K562 (cell line): ENCODE measurements at regions not wholly inside any gene's neighbourhood (a gene's known extent, or its start where the extent isn't known, plus 50 kb on each side); places are given as distances from the start of the nearest gene placed in this dataset.

Source experiments
- ATAC-seq: fragments of 200-7000 bp; cut with Tn5 transposase; 3 replicates; pipeline ENCODE4 v1.9.1; 2020; ENCODE audit warnings: moderate library complexity
- BruUV-seq: library from RNA; stranded (reverse); fragments of 400-500 nt; replicated peaks from 2 replicates; lab custom pipeline; 2021; lab: Mats Ljungman, UMichigan
- CTCF ChIA-PET: fragments of 300-600 bp; formaldehyde crosslinking; extraction: SDS; loops from one replicate; lab custom pipeline; 2021; ENCODE audit warnings: low intra/inter-chr PET ratio; lab: Yijun Ruan, JAX
- POLR2A ChIA-PET: fragments of 300-600, 350-650 bp; sonication (Branson Sonifier 250); formaldehyde crosslinking; extraction: SDS; loops from one replicate; lab custom pipeline; 2021; ENCODE audit warnings: antibody characterized with exemption, inconsistent platforms; lab: Yijun Ruan, JAX
- DNase-seq, 4 experiments: peaks; one replicate each; pipeline versions ENCODE4 v3.0.0 to v3.0.0-alpha.2; 2011 to 2018; ENCODE audit warnings: low spot score in 3 of 4, mixed read lengths in 3 of 4; ENCODE audit errors: extremely low read depth in 1 of 4
- FAIRE-seq: peaks from 2 replicates; lab custom pipeline; 2011; peaks lifted over from hg19 to GRCh38; lab: Jason Lieb, UNC
- H2AFZ ChIP-seq: 2 replicates; pipeline ENCODE4 v1.6.0; 2011; ENCODE audit warnings: low read depth, low read length, control low read depth, inconsistent platforms
- H3K27ac ChIP-seq: fragments of 200-600 bp; 3 replicates; pipeline ENCODE4 v1.8.0; 2011; ENCODE audit warnings: low read depth, mild to moderate bottlenecking, control low read depth, inconsistent platforms, low read length, moderate library complexity, mixed read lengths; ENCODE audit errors: extremely low read depth
- H3K27me3 ChIP-seq, 2 experiments: fragments of 300-600 bp in 1 of 2; 2 replicates in 1 of 2; 3 replicates in 1 of 2; pipeline versions ENCODE4 v1.6.0 to v1.8.0; 2011; ENCODE audit warnings: inconsistent platforms in 2 of 2, low read length in 2 of 2, mild to moderate bottlenecking in 1 of 2, mixed read lengths in 1 of 2, moderate library complexity in 1 of 2; ENCODE audit not compliant: control insufficient read depth in 2 of 2, insufficient read depth in 2 of 2
- H3K36me3 ChIP-seq: fragments of 300-600 bp; 3 replicates; pipeline ENCODE4 v1.8.0; 2011; ENCODE audit warnings: mild to moderate bottlenecking, low read length, inconsistent platforms; ENCODE audit not compliant: control insufficient read depth, insufficient read depth
- H3K4me1 ChIP-seq, 2 experiments: fragments of 200-600 bp in 1 of 2; replicated peaks in 1 of 2; 2 replicates in 1 of 2; 3 replicates in 1 of 2; pipeline versions ENCODE4 v1.5.1 to v1.8.0; 2011; ENCODE audit warnings: inconsistent platforms in 2 of 2, low read length in 2 of 2, mild to moderate bottlenecking in 1 of 2, mixed read lengths in 1 of 2, moderate library complexity in 1 of 2; ENCODE audit not compliant: control insufficient read depth in 2 of 2, insufficient read depth in 2 of 2
- H3K4me2 ChIP-seq: 2 replicates; pipeline ENCODE4 v1.6.1; 2011; ENCODE audit warnings: low read length, control low read depth, inconsistent platforms, mixed read lengths; ENCODE audit not compliant: insufficient read depth
- H3K4me3 ChIP-seq: fragments of 200-600 bp; sonication (generic), shearing (Covaris generic); 2 replicates; pipeline ENCODE4 v1.5.1; 2016; ENCODE audit warnings: control low read depth, inconsistent platforms
- H3K79me2 ChIP-seq: fragments of 200-600 bp; 3 replicates; pipeline ENCODE4 v1.8.0; 2011; ENCODE audit warnings: low read length, inconsistent platforms; ENCODE audit not compliant: control insufficient read depth, insufficient read depth
- H3K9ac ChIP-seq, 2 experiments: 2 replicates each; pipeline versions ENCODE4 v1.6.0 to v1.6.1; 2011; ENCODE audit warnings: low read depth in 2 of 2, low read length in 2 of 2, control low read depth in 1 of 2, inconsistent platforms in 1 of 2, mild to moderate bottlenecking in 1 of 2, mixed read lengths in 1 of 2; ENCODE audit not compliant: insufficient read depth in 1 of 2
- H3K9me1 ChIP-seq: one replicate; pipeline ENCODE4 v1.6.0; 2011; ENCODE audit warnings: inconsistent platforms, mild to moderate bottlenecking, low read length, moderate library complexity; ENCODE audit not compliant: control insufficient read depth, insufficient read depth
- H3K9me3 ChIP-seq: replicated peaks from 2 replicates; pipeline ENCODE4 v1.5.1; 2011; ENCODE audit warnings: low read depth, low read length, inconsistent platforms; ENCODE audit not compliant: control insufficient read depth, insufficient read depth
- H4K20me1 ChIP-seq: replicated peaks from 2 replicates; pipeline ENCODE4 v1.6.1; 2011; ENCODE audit warnings: low read length, inconsistent platforms, mixed read lengths; ENCODE audit not compliant: control insufficient read depth, insufficient read depth
- FOXA3 ChIP-seq, 2 experiments: fragments of 450-650 bp in 1 of 2; sonication (generic) in 1 of 2; formaldehyde crosslinking; IDR thresholded peaks in 1 of 2; conservative IDR thresholded peaks in 1 of 2; 2 replicates each; pipeline versions ENCODE4 v1.4.0 to v1.8.0; 2020 to 2022; ENCODE audit warnings: mild to moderate bottlenecking in 2 of 2, missing genetic modification reagents in 1 of 2
- ID3 ChIP-seq, 2 experiments: fragments of 250-450 bp in 1 of 2; fragments of 450-650 bp in 1 of 2; sonication (Bioruptor Pico) in 1 of 2; IDR thresholded peaks; 2 replicates each; pipeline versions ENCODE4 v1.6.1 to v1.8.0; 2016 to 2021; ENCODE audit warnings: mild to moderate bottlenecking in 2 of 2, moderate library complexity in 2 of 2, missing compliant biosample characterization in 1 of 2, missing genetic modification characterization in 1 of 2
- NR3C1 ChIP-seq: sonication (generic); formaldehyde crosslinking; IDR thresholded peaks from 2 replicates; pipeline ENCODE4 v1.8.1; 2022; ENCODE audit warnings: missing genetic modification reagents
- POU5F1 ChIP-seq: fragments of 150-350 bp; IDR thresholded peaks from 2 replicates; pipeline ENCODE4 v1.6.1; 2014; ENCODE audit warnings: borderline replicate concordance, low read length, low read depth, mild to moderate bottlenecking; ENCODE audit not compliant: partially characterized antibody
- SMAD2 ChIP-seq: fragments of 150-350 bp; IDR thresholded peaks from 2 replicates; pipeline ENCODE4 v1.6.1; 2014; ENCODE audit warnings: low read depth, mild to moderate bottlenecking, low read length
- ZNF12 ChIP-seq: sonication (generic); formaldehyde crosslinking; IDR thresholded peaks from 2 replicates; pipeline ENCODE4 v1.4.0; 2020; ENCODE audit warnings: mild to moderate bottlenecking, missing genetic modification reagents
- WGBS: fragments of 100-300 bp; shearing (Covaris generic); methylation state at CpG from one replicate; pipeline ENCODE4 v1.1.6; 2016; ENCODE audit warnings: low coverage, mixed read lengths; ENCODE audit not compliant: insufficient coverage; ENCODE audit errors: missing lambda C conversion rate; 5-methylcytosine and 5-hydroxymethylcytosine counted together
- in situ Hi-C: fragments of 300-500 bp; cut with MboI; formaldehyde crosslinking; loops from 4 replicates; pipeline ENCODE4 v1.15.0; 2018; ENCODE audit warnings: inconsistent platforms, mixed read lengths
- intact Hi-C: fragments of 100-400 bp; cut with micrococcal nuclease; formaldehyde crosslinking; loops from 2 replicates; pipeline ENCODE4 v1.14.2; 2022
- TF ChIP-seq, protein P1 (sequence below), 2 experiments: fragments of 450-650 bp; IDR thresholded peaks; 2 replicates each; pipeline ENCODE4 v1.6.1; 2018; ENCODE audit warnings: mild to moderate bottlenecking in 2 of 2, low read depth in 1 of 2; ENCODE audit not compliant: partially characterized antibody in 2 of 2

DNA sequence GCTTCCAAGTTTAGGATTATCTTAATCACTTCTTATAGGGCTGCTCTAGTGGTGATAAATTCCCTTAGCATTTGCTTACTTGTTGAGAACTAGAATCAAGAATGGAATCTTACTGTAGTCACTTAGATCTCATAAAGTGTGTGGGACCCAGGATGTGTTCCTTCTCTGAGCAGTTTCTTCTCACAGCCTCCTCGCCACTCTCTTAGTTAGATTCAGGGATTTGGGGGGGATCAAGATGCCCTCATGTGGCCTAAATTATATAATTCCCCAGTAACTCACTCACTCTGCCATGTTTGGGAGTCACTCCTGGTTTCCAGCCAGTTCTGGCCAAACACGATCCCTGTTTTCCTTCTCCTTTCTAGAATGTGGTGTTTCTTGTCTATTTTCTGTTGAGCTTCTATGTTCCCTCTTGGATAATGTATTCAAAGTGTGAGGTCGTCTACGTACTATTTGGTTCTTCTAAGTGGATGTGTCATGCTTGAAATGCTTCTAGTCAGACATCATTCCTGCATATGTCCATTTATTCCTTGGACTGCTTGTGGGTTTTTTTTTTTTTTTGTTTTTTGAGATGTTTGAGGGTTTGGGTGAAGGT lies 414.9 kb upstream of the SYT4 start:
- Histone ChIP-seq H4K20me1 (no peaks in the 10 kb centered on the region), H3K4me2 (no peak overlapping the region), H2AFZ (no peak overlapping the region), H3K27ac (no peak overlapping the region)
- POLR2A ChIA-PET = no interaction called here
- FAIRE-seq = no peak
- BruUV-seq = no TSS peak
- TF ChIP-seq SMAD2 = no peak
- no peak for TF ChIP-seq NR3C1 (CRISPR knock-in tag)
- TF ChIP-seq ID3 (CRISPR knock-in tag; IDR thresholded peaks at IDR 0.05) = no peak
- TF ChIP-seq ID3 (tag; IDR thresholded peaks at IDR 0.05) = no peak
- TF ChIP-seq POU5F1 = no peak
- TF ChIP-seq, protein P1, sequence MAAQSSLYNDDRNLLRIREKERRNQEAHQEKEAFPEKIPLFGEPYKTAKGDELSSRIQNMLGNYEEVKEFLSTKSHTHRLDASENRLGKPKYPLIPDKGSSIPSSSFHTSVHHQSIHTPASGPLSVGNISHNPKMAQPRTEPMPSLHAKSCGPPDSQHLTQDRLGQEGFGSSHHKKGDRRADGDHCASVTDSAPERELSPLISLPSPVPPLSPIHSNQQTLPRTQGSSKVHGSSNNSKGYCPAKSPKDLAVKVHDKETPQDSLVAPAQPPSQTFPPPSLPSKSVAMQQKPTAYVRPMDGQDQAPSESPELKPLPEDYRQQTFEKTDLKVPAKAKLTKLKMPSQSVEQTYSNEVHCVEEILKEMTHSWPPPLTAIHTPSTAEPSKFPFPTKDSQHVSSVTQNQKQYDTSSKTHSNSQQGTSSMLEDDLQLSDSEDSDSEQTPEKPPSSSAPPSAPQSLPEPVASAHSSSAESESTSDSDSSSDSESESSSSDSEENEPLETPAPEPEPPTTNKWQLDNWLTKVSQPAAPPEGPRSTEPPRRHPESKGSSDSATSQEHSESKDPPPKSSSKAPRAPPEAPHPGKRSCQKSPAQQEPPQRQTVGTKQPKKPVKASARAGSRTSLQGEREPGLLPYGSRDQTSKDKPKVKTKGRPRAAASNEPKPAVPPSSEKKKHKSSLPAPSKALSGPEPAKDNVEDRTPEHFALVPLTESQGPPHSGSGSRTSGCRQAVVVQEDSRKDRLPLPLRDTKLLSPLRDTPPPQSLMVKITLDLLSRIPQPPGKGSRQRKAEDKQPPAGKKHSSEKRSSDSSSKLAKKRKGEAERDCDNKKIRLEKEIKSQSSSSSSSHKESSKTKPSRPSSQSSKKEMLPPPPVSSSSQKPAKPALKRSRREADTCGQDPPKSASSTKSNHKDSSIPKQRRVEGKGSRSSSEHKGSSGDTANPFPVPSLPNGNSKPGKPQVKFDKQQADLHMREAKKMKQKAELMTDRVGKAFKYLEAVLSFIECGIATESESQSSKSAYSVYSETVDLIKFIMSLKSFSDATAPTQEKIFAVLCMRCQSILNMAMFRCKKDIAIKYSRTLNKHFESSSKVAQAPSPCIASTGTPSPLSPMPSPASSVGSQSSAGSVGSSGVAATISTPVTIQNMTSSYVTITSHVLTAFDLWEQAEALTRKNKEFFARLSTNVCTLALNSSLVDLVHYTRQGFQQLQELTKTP (IDR thresholded peaks at IDR 0.05; ENCODE audit: low read depth in 1 of 2, partially characterized antibody in 2 of 2) = no peak
- no peak for TF ChIP-seq ZNF12 (CRISPR knock-in tag)
- TF ChIP-seq FOXA3 (CRISPR knock-in tag; conservative IDR thresholded peaks at IDR 0.05 in 1 of 2, IDR thresholded peaks at IDR 0.05 in 1 of 2) = no peak
- TF ChIP-seq, all 486 proteins: peak for 0
- Histone ChIP-seq H3K9ac (no peak overlapping the region), H3K9me3 (no peaks in the 10 kb centered on the region; the same call in 1 of the 2 replicates), H3K79me2 (no peaks in the 10 kb centered on the region), H3K4me3 (no peak overlapping the region), H3K4me1 (no peaks in the 10 kb centered on the region), H3K9me1 (no peaks in the 10 kb centered on the region), H3K27me3 (no peaks in the 10 kb centered on the region), H3K36me3 (no peaks in the 10 kb centered on the region)
- in situ Hi-C loops = no loop called here
- CTCF ChIA-PET = no interaction called here
- intact Hi-C loops = no loop called here
- DNase-seq (no peak), ATAC-seq (no peak)
- WGBS = 0% methylated on average over 4 of the region's 4 CpGs
